ENCODE measurements at regions not wholly inside any gene's neighbourhood (a gene's known extent, or its start where the extent isn't known, plus 50 kb on each side); places are given as distances from the start of the nearest gene placed in this dataset.

GRCh38 chr10:44849936-44850335 lies 61.2 kb upstream of the TMEM72 start:
- TF ChIP-seq CTCF (conservative IDR thresholded peaks at IDR 0.05), result no peak
- no peak for TF ChIP-seq EZH2 (IDR thresholded peaks at IDR 0.05; ENCODE audit: low read depth)
- Histone ChIP-seq H3K4me3 (no peak overlapping the region), H4K20me1 (ENCODE audit: insufficient read depth) (no peaks in the 10 kb centered on the region), H3K9me2 (ENCODE audit: insufficient read depth) (no peaks in the 10 kb centered on the region), H3K9me3 (ENCODE audit: insufficient read depth, low read depth) (no peaks in the 10 kb centered on the region), H3F3A (ENCODE audit: insufficient read depth, low read depth) (no peaks in the 10 kb centered on the region), H3K79me2 (ENCODE audit: low read depth) (no peaks in the 10 kb centered on the region), H3K4me2 (no peak overlapping the region), H3K27ac (no peak overlapping the region), H3K27me3 (ENCODE audit: insufficient read depth, low read depth) (peaks cover 19% of the 10 kb centered on the region; the same call in 1 of the 2 replicates), H3K36me3 (ENCODE audit: low read depth) (no peaks in the 10 kb centered on the region), H2AFZ (no peak overlapping the region), H3K4me1 (replicated peaks; ENCODE audit: insufficient read depth) (no peaks in the 10 kb centered on the region)
- ChIA-PET POLR2A (ENCODE audit: unreplicated experiment) (no interaction called here), CTCF (no interaction called here)
- DNase-seq, result no peak
- intact Hi-C loops (cut with micrococcal nuclease; ENCODE audit: unreplicated experiment), result no loop called here
- BruUV-seq (replicated peaks), result no TSS peak

- DNase-seq, result no peak
- TF ChIP-seq CTCF (conservative IDR thresholded peaks at IDR 0.05), result no peak
- TF ChIP-seq EZH2 (IDR thresholded peaks at IDR 0.05; ENCODE audit: low read depth), result no peak
- Histone ChIP-seq H3K4me2 (no peak overlapping the region), H4K20me1 (ENCODE audit: insufficient read depth) (no peaks in the 10 kb centered on the region), H3K27ac (no peak overlapping the region), H3K36me3 (ENCODE audit: low read depth) (no peaks in the 10 kb centered on the region), H3K9me2 (ENCODE audit: insufficient read depth) (no peaks in the 10 kb centered on the region), H3K4me3 (no peak overlapping the region), H3K79me2 (ENCODE audit: low read depth) (no peaks in the 10 kb centered on the region), H3K27me3 (ENCODE audit: insufficient read depth, low read depth) (peaks cover 14% of the 10 kb centered on the region; the same call in 1 of the 2 replicates), H2AFZ (no peak overlapping the region), H3K9me3 (ENCODE audit: insufficient read depth, low read depth) (no peaks in the 10 kb centered on the region), H3K4me1 (replicated peaks; ENCODE audit: insufficient read depth) (no peaks in the 10 kb centered on the region), H3F3A (ENCODE audit: insufficient read depth, low read depth) (no peaks in the 10 kb centered on the region)
- BruUV-seq (replicated peaks), result no TSS peak
- CTCF ChIA-PET, result no interaction called here
- intact Hi-C loops (cut with micrococcal nuclease; ENCODE audit: unreplicated experiment), result no loop called here
- POLR2A ChIA-PET (ENCODE audit: unreplicated experiment), result no interaction called here
These were observed 60.7 kb upstream of the TMEM72 start for GRCh38 chr10:44850356-44850934.

GRCh38 chr10:44851413-44851812 lies 59.7 kb upstream of the TMEM72 start:
- intact Hi-C loops (cut with micrococcal nuclease; ENCODE audit: unreplicated experiment), result no loop called here
- H3K4me1 ChIP-seq (replicated peaks; ENCODE audit: insufficient read depth), result no peaks in the 10 kb centered on the region
- POLR2A ChIA-PET (ENCODE audit: unreplicated experiment), result no interaction called here

More at GRCh38 chr10:44851413-44851812, 59.7 kb upstream of the TMEM72 start:
- BruUV-seq (replicated peaks), result no TSS peak
- CTCF ChIA-PET, result no interaction called here
- Histone ChIP-seq H3K4me3 (no peak overlapping the region), H3K27me3 (ENCODE audit: insufficient read depth, low read depth) (peaks cover 17% of the 10 kb centered on the region; the same call in 1 of the 2 replicates), H3K9me3 (ENCODE audit: insufficient read depth, low read depth) (no peaks in the 10 kb centered on the region), H3K9me2 (ENCODE audit: insufficient read depth) (no peaks in the 10 kb centered on the region), H3F3A (ENCODE audit: insufficient read depth, low read depth) (no peaks in the 10 kb centered on the region), H3K36me3 (ENCODE audit: low read depth) (no peaks in the 10 kb centered on the region), H3K27ac (no peak overlapping the region), H3K4me2 (no peak overlapping the region), H3K79me2 (ENCODE audit: low read depth) (no peaks in the 10 kb centered on the region), H2AFZ (no peak overlapping the region), H4K20me1 (ENCODE audit: insufficient read depth) (no peaks in the 10 kb centered on the region)
- no peak for DNase-seq
- no peak for TF ChIP-seq EZH2 (IDR thresholded peaks at IDR 0.05; ENCODE audit: low read depth)
- no peak for TF ChIP-seq CTCF (conservative IDR thresholded peaks at IDR 0.05)

Data from PC-9 (cell line).